HG03354 (cell line): ENCODE measurements at regions not wholly inside any gene's neighbourhood (a gene's known extent, or its start where the extent isn't known, plus 50 kb on each side); places are given as distances from the start of the nearest gene placed in this dataset.

Experiments
- ATAC-seq: cut with Tn5 transposase; IDR thresholded peaks from one replicate; pipeline ENCODE4 v1.9.1; 2021; ENCODE audit warnings: mild to moderate bottlenecking; ENCODE audit not compliant: unreplicated experiment, poor library complexity, severe bottlenecking

- ATAC-seq: no peak
Measured at GRCh38 chr10:105718207-105718995, 1077.3 kb downstream of the SORCS3 start.

- ATAC-seq: no peak
Measured at GRCh38 chr10:105714728-105715127, 1073.6 kb downstream of the SORCS3 start.

- no peak for ATAC-seq
Measured at GRCh38 chr10:105707603-105708002, 1066.5 kb downstream of the SORCS3 start.

GRCh38 chr10:105706281-105707026 is 1065.4 kb downstream of the SORCS3 start:
- no peak for ATAC-seq

- ATAC-seq: no peak
Measured at GRCh38 chr10:105702211-105702610, 1061.1 kb downstream of the SORCS3 start.

GRCh38 chr10:105700218-105700617 is 1059.1 kb downstream of the SORCS3 start:
- no peak for ATAC-seq

- no peak for ATAC-seq
Measured at GRCh38 chr10:105699504-105699903, 1058.4 kb downstream of the SORCS3 start.

- ATAC-seq: no peak
Measured at GRCh38 chr10:105698592-105698991, 1057.5 kb downstream of the SORCS3 start.

- ATAC-seq: no peak
Measured at GRCh38 chr10:105697290-105697780, 1056.2 kb downstream of the SORCS3 start.

- ATAC-seq: no peak
Measured at GRCh38 chr10:105691811-105692210, 1050.7 kb downstream of the SORCS3 start.

- no peak for ATAC-seq
Measured at GRCh38 chr10:105682911-105683310, 1041.8 kb downstream of the SORCS3 start.

GRCh38 chr10:105681051-105681450 is 1040.0 kb downstream of the SORCS3 start:
- no peak for ATAC-seq

- no peak for ATAC-seq
Measured at GRCh38 chr10:105679781-105680180, 1038.7 kb downstream of the SORCS3 start.

- ATAC-seq: no peak
Measured at GRCh38 chr10:105675333-105675732, 1034.2 kb downstream of the SORCS3 start.

GRCh38 chr10:105674448-105674847 is 1033.4 kb downstream of the SORCS3 start:
- ATAC-seq: no peak

- no peak for ATAC-seq
Measured at GRCh38 chr10:105658696-105659095, 1017.6 kb downstream of the SORCS3 start.

GRCh38 chr10:105656856-105657255 is 1015.8 kb downstream of the SORCS3 start:
- ATAC-seq: no peak

GRCh38 chr10:105650306-105650705 is 1009.2 kb downstream of the SORCS3 start:
- no peak for ATAC-seq

- ATAC-seq: no peak
Measured at GRCh38 chr10:105647354-105647753, 1006.3 kb downstream of the SORCS3 start.

GRCh38 chr10:105644978-105645377 is 1003.9 kb downstream of the SORCS3 start:
- no peak for ATAC-seq

GRCh38 chr10:105644559-105644958 is 1003.5 kb downstream of the SORCS3 start:
- no peak for ATAC-seq
